Putamen (tissue), 1 donor: ENCODE measurements at regions not wholly inside any gene's neighbourhood (a gene's known extent, or its start where the extent isn't known, plus 50 kb on each side); places are given as distances from the start of the nearest gene placed in this dataset.
A peak's percentile ranks its signal among the peaks of the same experiment; 100 is the strongest.

Experiments used
- DNase-seq: peaks from one replicate; pipeline ENCODE4 v3.0.0-alpha.2; 2016; ENCODE audit warnings: low spot score

GRCh38 chr14:58947814-58948445 is 240.5 kb upstream of the DAAM1 start:
- peak; percentile 65 for DNase-seq

- DNase-seq: no peak
These were observed 237.9 kb upstream of the DAAM1 start for GRCh38 chr14:58950555-58950954.

- DNase-seq: no peak
These were observed 237.3 kb upstream of the DAAM1 start for GRCh38 chr14:58951143-58951542.

GRCh38 chr14:58954052-58954451 is 234.4 kb upstream of the DAAM1 start:
- DNase-seq: no peak

GRCh38 chr14:58954901-58955861 is 233.3 kb upstream of the DAAM1 start:
- no peak for DNase-seq

GRCh38 chr14:58961045-58961731 is 227.3 kb upstream of the DAAM1 start:
- DNase-seq: no peak

- DNase-seq: no peak
These were observed 224.4 kb upstream of the DAAM1 start for GRCh38 chr14:58963873-58964597.

- no peak for DNase-seq
These were observed 223.9 kb upstream of the DAAM1 start for GRCh38 chr14:58964598-58964928.

- no peak for DNase-seq
These were observed 222.9 kb upstream of the DAAM1 start for GRCh38 chr14:58965601-58966000.

GRCh38 chr14:58966997-58967396 is 221.5 kb upstream of the DAAM1 start:
- no peak for DNase-seq

GRCh38 chr14:58969951-58970751 is 218.3 kb upstream of the DAAM1 start:
- DNase-seq: no peak

GRCh38 chr14:58972233-58973017 is 216.0 kb upstream of the DAAM1 start:
- DNase-seq: no peak

- no peak for DNase-seq
These were observed 211.1 kb upstream of the DAAM1 start for GRCh38 chr14:58977366-58977765.

GRCh38 chr14:58978343-58978742 is 210.1 kb upstream of the DAAM1 start:
- no peak for DNase-seq

GRCh38 chr14:58979325-58979724 is 209.1 kb upstream of the DAAM1 start:
- no peak for DNase-seq

GRCh38 chr14:58981840-58982239 is 206.6 kb upstream of the DAAM1 start:
- DNase-seq: no peak

GRCh38 chr14:58985786-58986185 is 202.7 kb upstream of the DAAM1 start:
- DNase-seq: no peak

- no peak for DNase-seq
These were observed 200.9 kb upstream of the DAAM1 start for GRCh38 chr14:58987591-58987990.

- no peak for DNase-seq
These were observed 195.5 kb upstream of the DAAM1 start for GRCh38 chr14:58992935-58993334.

- DNase-seq: no peak
These were observed 194.3 kb upstream of the DAAM1 start for GRCh38 chr14:58994130-58994529.

GRCh38 chr14:59004012-59004411 is 184.5 kb upstream of the DAAM1 start:
- no peak for DNase-seq
